D721Med (cell line): ENCODE measurements at regions not wholly inside any gene's neighbourhood (a gene's known extent, or its start where the extent isn't known, plus 50 kb on each side); places are given as distances from the start of the nearest gene placed in this dataset.
A peak's percentile ranks its signal among the peaks of the same experiment; 100 is the strongest.

Experiments
- DNase-seq: peaks from one replicate; pipeline ENCODE4 v3.0.0; 2011; ENCODE audit warnings: low spot score; ENCODE audit not compliant: insufficient read length
- FAIRE-seq: peaks from 2 replicates; lab custom pipeline; 2011; peaks lifted over from hg19 to GRCh38; lab: Jason Lieb, UNC
- CTCF ChIP-seq: IDR thresholded peaks from 2 replicates; pipeline ENCODE4 v1.5.1; 2012; ENCODE audit warnings: mild to moderate bottlenecking, control low read depth; ENCODE audit not compliant: insufficient read depth; ENCODE audit errors: missing control alignments

GRCh38 chr5:103487218-103487617 is 75.4 kb downstream of the NUDT12 start:
- FAIRE-seq (no peak), DNase-seq (no peak)
- TF ChIP-seq CTCF = no peak

GRCh38 chr5:103486739-103487138 is 75.8 kb downstream of the NUDT12 start:
- FAIRE-seq = no peak
- no peak for DNase-seq
- no peak for TF ChIP-seq CTCF

- TF ChIP-seq CTCF = no peak
- FAIRE-seq = no peak
Observed at GRCh38 chr5:103480246-103480645, 82.3 kb downstream of the NUDT12 start.

GRCh38 chr5:103477678-103478077 is 84.9 kb downstream of the NUDT12 start:
- no peak for DNase-seq
- no peak for TF ChIP-seq CTCF
- FAIRE-seq = no peak

More at GRCh38 chr5:103480246-103480645, 82.3 kb downstream of the NUDT12 start:
- no peak for DNase-seq

DNA sequence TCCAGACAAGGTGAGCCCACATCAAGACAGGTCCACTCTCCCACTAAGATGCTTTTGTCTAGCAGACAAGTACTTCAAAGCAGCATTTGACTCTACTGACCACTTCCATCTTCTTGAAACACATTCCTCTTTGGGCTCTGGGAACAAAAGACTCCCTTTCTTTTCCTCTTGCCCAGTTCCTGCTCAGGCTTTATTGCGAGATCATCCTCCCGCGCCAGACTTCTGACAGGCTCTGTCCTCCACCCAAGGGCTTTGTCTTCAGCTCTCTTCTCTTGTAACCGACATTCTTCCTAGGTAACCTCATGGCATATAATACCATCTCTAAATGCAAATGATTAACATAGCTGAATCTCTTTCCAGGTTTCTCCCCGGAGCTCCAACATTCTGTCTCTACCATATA is 85.8 kb downstream of the NUDT12 start:
- FAIRE-seq = no peak
- DNase-seq = no peak
- TF ChIP-seq CTCF = no peak

GRCh38 chr5:103475629-103476240 is 86.9 kb downstream of the NUDT12 start:
- TF ChIP-seq CTCF = peak; percentile 79
- no peak for FAIRE-seq
- DNase-seq = no peak

DNA sequence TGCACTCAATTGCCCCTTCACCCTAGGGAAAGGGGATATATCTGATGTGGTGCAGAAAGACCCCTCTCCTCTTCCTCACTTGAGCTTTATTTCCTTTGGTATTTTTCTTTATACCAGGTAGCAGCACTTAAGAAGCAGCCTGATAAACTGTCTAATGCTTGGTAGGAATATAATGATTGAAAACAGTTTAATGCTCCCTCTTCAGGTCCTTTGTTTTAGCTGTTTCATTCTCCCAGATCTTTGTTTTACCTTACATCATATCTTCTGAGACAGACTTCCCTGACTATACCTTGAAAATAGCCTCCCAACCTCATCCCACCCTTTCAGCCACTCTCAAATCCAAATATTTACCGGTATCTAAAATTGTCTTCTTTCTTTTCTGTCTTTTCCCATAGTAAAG is 87.9 kb downstream of the NUDT12 start:
- no peak for TF ChIP-seq CTCF
- FAIRE-seq = peak; percentile 64
- DNase-seq = no peak
